ENCODE measurements at regions not wholly inside any gene's neighbourhood (a gene's known extent, or its start where the extent isn't known, plus 50 kb on each side); places are given as distances from the start of the nearest gene placed in this dataset.

DNA sequence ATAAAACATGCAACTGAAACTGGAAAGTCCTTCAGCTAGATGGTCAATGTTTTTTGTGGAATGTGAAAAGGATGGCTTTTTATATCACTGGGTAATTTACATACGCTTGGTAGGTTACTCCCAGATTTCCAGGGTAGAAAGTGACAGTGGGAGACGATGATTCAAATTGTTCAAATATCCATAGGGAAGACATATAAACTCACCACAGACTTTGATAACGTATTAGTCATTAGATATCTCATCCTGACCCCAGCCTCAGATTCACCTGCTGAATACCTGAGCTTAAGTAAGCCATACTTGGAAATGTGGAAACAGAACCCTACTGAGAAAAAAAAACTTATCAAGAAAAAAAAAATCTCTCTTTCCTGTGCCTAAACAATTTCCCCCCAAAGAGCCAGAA, 169.4 kb downstream of the ZNF674 start:
- Histone ChIP-seq H3K27me3 (ENCODE audit: insufficient read depth, low read length) (no peaks in the 10 kb centered on the region), H3K4me2 (ENCODE audit: low read length) (no peak overlapping the region), H3K4me3 (ENCODE audit: low read depth, low read length, poor library complexity, severe bottlenecking) (no peak overlapping the region), H3K4me1 (ENCODE audit: insufficient read depth, low read length, severe bottlenecking) (no peaks in the 10 kb centered on the region), H3K36me3 (ENCODE audit: insufficient read depth, low read length) (no peaks in the 10 kb centered on the region), H3K9me2 (ENCODE audit: low read depth, low read length) (no peaks in the 10 kb centered on the region), H3K9ac (ENCODE audit: low read length) (no peak overlapping the region), H3K79me2 (ENCODE audit: insufficient read depth, low read length) (no peaks in the 10 kb centered on the region), H3K27ac (ENCODE audit: low read depth, low read length, poor library complexity, severe bottlenecking) (no peak overlapping the region), H3K9me3 (ENCODE audit: low read length) (no peaks in the 10 kb centered on the region), H2AFZ (ENCODE audit: low read length) (no peak overlapping the region), H4K20me1 (ENCODE audit: insufficient read depth, low read length) (no peaks in the 10 kb centered on the region), H3F3A (ENCODE audit: insufficient read depth, low read length) (no peaks in the 10 kb centered on the region)
- TF ChIP-seq CTCF (IDR thresholded peaks at IDR 0.05; ENCODE audit: low read length) = no peak
- TF ChIP-seq EZH2 (IDR thresholded peaks at IDR 0.05; ENCODE audit: borderline replicate concordance, low read length) = no peak

- no peaks in the 10 kb centered on the region for H3K36me3 ChIP-seq (ENCODE audit: insufficient read depth, low read length)
- no peaks in the 10 kb centered on the region for H3K9me2 ChIP-seq (ENCODE audit: low read depth, low read length)
- TF ChIP-seq CTCF (IDR thresholded peaks at IDR 0.05; ENCODE audit: low read length) (no peak), EZH2 (IDR thresholded peaks at IDR 0.05; ENCODE audit: borderline replicate concordance, low read length) (no peak)
- no peak overlapping the region for H3K27ac ChIP-seq (ENCODE audit: low read depth, low read length, poor library complexity, severe bottlenecking)
- H3K4me3 ChIP-seq (ENCODE audit: low read depth, low read length, poor library complexity, severe bottlenecking) = no peak overlapping the region
- H3F3A ChIP-seq (ENCODE audit: insufficient read depth, low read length) = no peaks in the 10 kb centered on the region
- H3K4me1 ChIP-seq (ENCODE audit: insufficient read depth, low read length, severe bottlenecking) = no peaks in the 10 kb centered on the region
- H3K79me2 ChIP-seq (ENCODE audit: insufficient read depth, low read length) = no peaks in the 10 kb centered on the region
- no peaks in the 10 kb centered on the region for H3K27me3 ChIP-seq (ENCODE audit: insufficient read depth, low read length)
- H3K9ac ChIP-seq (ENCODE audit: low read length) = no peak overlapping the region
- H3K4me2 ChIP-seq (ENCODE audit: low read length) = no peak overlapping the region
- no peak overlapping the region for H2AFZ ChIP-seq (ENCODE audit: low read length)
- no peaks in the 10 kb centered on the region for H3K9me3 ChIP-seq (ENCODE audit: low read length)
- H4K20me1 ChIP-seq (ENCODE audit: insufficient read depth, low read length) = no peaks in the 10 kb centered on the region
These were observed 170.8 kb downstream of the ZNF674 start for GRCh38 chrX:46374371-46374770.

DNA sequence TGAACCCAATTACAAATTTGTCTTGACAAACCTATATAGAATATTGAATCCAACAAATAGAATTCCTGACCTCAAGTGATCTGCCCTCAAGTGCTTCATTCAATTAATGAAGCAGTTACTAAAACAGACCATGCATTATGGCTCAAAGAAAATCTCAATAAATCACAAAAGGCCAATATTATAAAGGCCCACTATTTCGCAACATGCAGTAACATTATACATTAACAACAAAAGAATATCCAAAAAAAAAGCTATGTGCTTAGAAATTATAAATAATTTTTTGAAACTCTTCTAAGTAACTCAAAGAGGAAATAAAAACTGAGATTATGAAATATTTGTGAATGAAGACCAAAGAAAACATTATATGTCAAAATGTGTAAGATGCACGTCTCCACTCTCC, 177.7 kb downstream of the ZNF674 start:
- TF ChIP-seq CTCF (IDR thresholded peaks at IDR 0.05; ENCODE audit: low read length) (no peak), EZH2 (IDR thresholded peaks at IDR 0.05; ENCODE audit: borderline replicate concordance, low read length) (no peak)
- H3K4me3 ChIP-seq (ENCODE audit: low read depth, low read length, poor library complexity, severe bottlenecking) = no peak overlapping the region
- no peaks in the 10 kb centered on the region for H3K27me3 ChIP-seq (ENCODE audit: insufficient read depth, low read length)
- no peaks in the 10 kb centered on the region for H3K79me2 ChIP-seq (ENCODE audit: insufficient read depth, low read length)
- no peak overlapping the region for H3K4me2 ChIP-seq (ENCODE audit: low read length)
- H3K27ac ChIP-seq (ENCODE audit: low read depth, low read length, poor library complexity, severe bottlenecking) = no peak overlapping the region
- H3K9me3 ChIP-seq (ENCODE audit: low read length) = no peaks in the 10 kb centered on the region
- H3K9me2 ChIP-seq (ENCODE audit: low read depth, low read length) = no peaks in the 10 kb centered on the region
- no peaks in the 10 kb centered on the region for H3K4me1 ChIP-seq (ENCODE audit: insufficient read depth, low read length, severe bottlenecking)
- no peaks in the 10 kb centered on the region for H3F3A ChIP-seq (ENCODE audit: insufficient read depth, low read length)
- H2AFZ ChIP-seq (ENCODE audit: low read length) = no peak overlapping the region
- H4K20me1 ChIP-seq (ENCODE audit: insufficient read depth, low read length) = no peaks in the 10 kb centered on the region
- H3K36me3 ChIP-seq (ENCODE audit: insufficient read depth, low read length) = no peaks in the 10 kb centered on the region
- no peak overlapping the region for H3K9ac ChIP-seq (ENCODE audit: low read length)

Data from OCI-LY1 (cell line).